Keratinocyte (primary cell): ENCODE measurements at regions not wholly inside any gene's neighbourhood (a gene's known extent, or its start where the extent isn't known, plus 50 kb on each side); places are given as distances from the start of the nearest gene placed in this dataset.

Experiments used
- DNase-seq: peaks from one replicate; pipeline ENCODE4 v3.0.0-alpha.2; 2011; ENCODE audit warnings: low read depth, missing footprints, low spot score
- FAIRE-seq: peaks from 2 replicates; lab custom pipeline; 2011; peaks lifted over from hg19 to GRCh38; lab: Jason Lieb, UNC
- H2AFZ ChIP-seq: 2 replicates; pipeline ENCODE4 v1.6.0; 2012; ENCODE audit warnings: low read length, control low read depth, inconsistent platforms; ENCODE audit not compliant: control insufficient read depth
- H3K27ac ChIP-seq: 2 replicates; pipeline ENCODE4 v1.5.1; 2011; ENCODE audit warnings: low read length; ENCODE audit not compliant: control insufficient read depth, insufficient read depth
- H3K27me3 ChIP-seq: 3 replicates; pipeline ENCODE4 v1.6.0; 2011; ENCODE audit warnings: low read length; ENCODE audit not compliant: control insufficient read depth, insufficient read depth; ENCODE audit errors: extremely low read depth
- H3K36me3 ChIP-seq, 2 experiments: 2 replicates in 1 of 2; 3 replicates in 1 of 2; pipeline ENCODE4 v1.5.1; 2011; ENCODE audit warnings: low read length in 2 of 2, mild to moderate bottlenecking in 1 of 2; ENCODE audit not compliant: control insufficient read depth in 2 of 2, insufficient read depth in 2 of 2; ENCODE audit errors: extremely low read depth in 1 of 2
- H3K4me1 ChIP-seq: 3 replicates; pipeline ENCODE4 v1.5.1; 2011; ENCODE audit warnings: low read length; ENCODE audit not compliant: control insufficient read depth, insufficient read depth; ENCODE audit errors: extremely low read depth
- H3K4me2 ChIP-seq: 3 replicates; pipeline ENCODE4 v1.6.0; 2011; ENCODE audit warnings: low read depth, low read length; ENCODE audit not compliant: control insufficient read depth, insufficient read depth; ENCODE audit errors: extremely low read depth
- H3K4me3 ChIP-seq, 3 experiments: fragments of 200-600 bp in 1 of 3; sonication (generic) in 1 of 3; 2 replicates in 2 of 3; 3 replicates in 1 of 3; pipeline ENCODE4 v1.5.1; 2011 to 2016; ENCODE audit warnings: low read length in 3 of 3, mild to moderate bottlenecking in 3 of 3, control low read depth in 2 of 3, inconsistent platforms in 1 of 3, low read depth in 1 of 3, mixed read lengths in 1 of 3, mixed run types in 1 of 3, moderate library complexity in 1 of 3; ENCODE audit not compliant: control insufficient read depth in 2 of 3, insufficient read depth in 2 of 3; ENCODE audit errors: extremely low read depth in 1 of 3
- H3K79me2 ChIP-seq: 2 replicates; pipeline ENCODE4 v1.6.0; 2012; ENCODE audit warnings: low read length; ENCODE audit not compliant: control insufficient read depth, insufficient read depth
- H3K9ac ChIP-seq: 3 replicates; pipeline ENCODE4 v1.6.0; 2011; ENCODE audit warnings: low read length; ENCODE audit not compliant: control insufficient read depth, insufficient read depth; ENCODE audit errors: extremely low read depth
- H3K9me1 ChIP-seq: 3 replicates; pipeline ENCODE4 v1.6.0; 2011; ENCODE audit warnings: low read length; ENCODE audit not compliant: control insufficient read depth, insufficient read depth; ENCODE audit errors: extremely low read depth
- H3K9me3 ChIP-seq: 2 replicates; pipeline ENCODE4 v1.5.1; 2012; ENCODE audit warnings: low read depth, low read length; ENCODE audit not compliant: control insufficient read depth
- H4K20me1 ChIP-seq: 3 replicates; pipeline ENCODE4 v1.6.0; 2011; ENCODE audit warnings: low read length; ENCODE audit not compliant: control insufficient read depth, insufficient read depth; ENCODE audit errors: extremely low read depth
- EZH2 ChIP-seq: IDR thresholded peaks from one replicate; pipeline ENCODE4 v1.6.1; 2012; ENCODE audit warnings: inconsistent platforms, mild to moderate bottlenecking, low read length, moderate library complexity
- dilution Hi-C: fragments of 300-500 bp; cut with MboI; formaldehyde crosslinking; loops from one replicate; pipeline ENCODE4 v1.7.0; 2020; ENCODE audit warnings: low sequenced_read_pairs; ENCODE audit not compliant: extremely low pct_ligation_motif_present
- TF ChIP-seq, protein P1 (sequence below), 3 experiments: IDR thresholded peaks in 1 of 3; conservative IDR thresholded peaks in 1 of 3; optimal IDR thresholded peaks in 1 of 3; 2 replicates in 2 of 3; 3 replicates in 1 of 3; pipeline versions ENCODE3 to v1.5.1; 2011; ENCODE audit warnings: low read length in 3 of 3, mild to moderate bottlenecking in 3 of 3, moderate library complexity in 2 of 3, control low read depth in 1 of 3, inconsistent platforms in 1 of 3; ENCODE audit not compliant: insufficient read depth in 2 of 3; ENCODE audit errors: extremely low read depth in 1 of 3

DNA sequence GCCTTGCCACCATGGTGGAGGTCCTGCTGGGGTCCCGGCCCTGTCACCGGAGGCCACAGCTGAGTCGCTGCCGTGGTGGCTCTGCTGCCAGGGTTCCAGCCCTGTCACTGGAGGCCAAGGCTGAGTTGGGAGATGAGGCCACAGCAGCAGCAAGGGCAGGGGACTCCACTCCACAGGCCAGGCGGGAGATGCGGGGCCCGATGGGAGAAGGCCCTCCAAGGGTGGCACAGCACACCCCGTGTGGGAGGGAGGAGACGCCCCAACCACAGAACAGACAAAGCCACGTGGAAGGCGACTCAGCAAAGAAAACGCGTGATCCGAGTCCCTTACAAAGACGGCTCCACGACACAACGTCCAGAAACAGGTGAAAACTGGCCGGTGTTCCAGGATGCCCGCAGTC is 159.3 kb downstream of the BRD1 start:
- Histone ChIP-seq H3K27ac (no peak overlapping the region), H3K27me3 (peaks cover 16% of the 10 kb centered on the region), H3K9me1 (no peaks in the 10 kb centered on the region), H3K4me1 (no peaks in the 10 kb centered on the region), H4K20me1 (no peaks in the 10 kb centered on the region), H3K4me3 (no peak overlapping the region), H3K4me2 (no peak overlapping the region), H3K9ac (no peak overlapping the region), H3K9me3 (no peaks in the 10 kb centered on the region), H3K79me2 (no peaks in the 10 kb centered on the region), H2AFZ (no peak overlapping the region), H3K36me3 (no peaks in the 10 kb centered on the region)
- dilution Hi-C loops: no loop called here
- DNase-seq (no peak), FAIRE-seq (no peak)
- TF ChIP-seq EZH2: no peak
- TF ChIP-seq, protein P1, sequence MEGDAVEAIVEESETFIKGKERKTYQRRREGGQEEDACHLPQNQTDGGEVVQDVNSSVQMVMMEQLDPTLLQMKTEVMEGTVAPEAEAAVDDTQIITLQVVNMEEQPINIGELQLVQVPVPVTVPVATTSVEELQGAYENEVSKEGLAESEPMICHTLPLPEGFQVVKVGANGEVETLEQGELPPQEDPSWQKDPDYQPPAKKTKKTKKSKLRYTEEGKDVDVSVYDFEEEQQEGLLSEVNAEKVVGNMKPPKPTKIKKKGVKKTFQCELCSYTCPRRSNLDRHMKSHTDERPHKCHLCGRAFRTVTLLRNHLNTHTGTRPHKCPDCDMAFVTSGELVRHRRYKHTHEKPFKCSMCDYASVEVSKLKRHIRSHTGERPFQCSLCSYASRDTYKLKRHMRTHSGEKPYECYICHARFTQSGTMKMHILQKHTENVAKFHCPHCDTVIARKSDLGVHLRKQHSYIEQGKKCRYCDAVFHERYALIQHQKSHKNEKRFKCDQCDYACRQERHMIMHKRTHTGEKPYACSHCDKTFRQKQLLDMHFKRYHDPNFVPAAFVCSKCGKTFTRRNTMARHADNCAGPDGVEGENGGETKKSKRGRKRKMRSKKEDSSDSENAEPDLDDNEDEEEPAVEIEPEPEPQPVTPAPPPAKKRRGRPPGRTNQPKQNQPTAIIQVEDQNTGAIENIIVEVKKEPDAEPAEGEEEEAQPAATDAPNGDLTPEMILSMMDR (optimal IDR thresholded peaks at IDR 0.05 in 1 of 3, IDR thresholded peaks at IDR 0.05 in 1 of 3, conservative IDR thresholded peaks at IDR 0.05 in 1 of 3; ENCODE audit: extremely low read depth in 1 of 3, insufficient read depth in 2 of 3, low read length in 3 of 3): no peak

GRCh38 chr22:49667236-49667635 is 160.4 kb downstream of the BRD1 start:
- Histone ChIP-seq H3K79me2 (no peaks in the 10 kb centered on the region), H2AFZ (no peak overlapping the region), H3K9me3 (peaks cover 5% of the 10 kb centered on the region), H3K9me1 (no peaks in the 10 kb centered on the region), H3K4me3 (no peak overlapping the region), H3K27me3 (peaks cover 16% of the 10 kb centered on the region), H3K4me1 (no peaks in the 10 kb centered on the region), H3K4me2 (no peak overlapping the region), H3K9ac (no peak overlapping the region), H4K20me1 (no peaks in the 10 kb centered on the region), H3K27ac (no peak overlapping the region), H3K36me3 (no peaks in the 10 kb centered on the region)
- TF ChIP-seq EZH2: no peak
- TF ChIP-seq, protein P1 (optimal IDR thresholded peaks at IDR 0.05 in 1 of 3, IDR thresholded peaks at IDR 0.05 in 1 of 3, conservative IDR thresholded peaks at IDR 0.05 in 1 of 3; ENCODE audit: extremely low read depth in 1 of 3, insufficient read depth in 2 of 3, low read length in 3 of 3): no peak
- dilution Hi-C loops: no loop called here
- FAIRE-seq: no peak
- DNase-seq: no peak
